K562 (cell line): ENCODE measurements at regions not wholly inside any gene's neighbourhood (a gene's known extent, or its start where the extent isn't known, plus 50 kb on each side); places are given as distances from the start of the nearest gene placed in this dataset.

Source experiments
- ATAC-seq: fragments of 200-7000 bp; cut with Tn5 transposase; 3 replicates; pipeline ENCODE4 v1.9.1; 2020; ENCODE audit warnings: moderate library complexity
- BruUV-seq: library from RNA; stranded (reverse); fragments of 400-500 nt; replicated peaks from 2 replicates; lab custom pipeline; 2021; lab: Mats Ljungman, UMichigan
- CTCF ChIA-PET: fragments of 300-600 bp; formaldehyde crosslinking; extraction: SDS; loops from one replicate; lab custom pipeline; 2021; ENCODE audit warnings: low intra/inter-chr PET ratio; lab: Yijun Ruan, JAX
- POLR2A ChIA-PET: fragments of 300-600, 350-650 bp; sonication (Branson Sonifier 250); formaldehyde crosslinking; extraction: SDS; loops from one replicate; lab custom pipeline; 2021; ENCODE audit warnings: antibody characterized with exemption, inconsistent platforms; lab: Yijun Ruan, JAX
- DNase-seq, 4 experiments: peaks; one replicate each; pipeline versions ENCODE4 v3.0.0 to v3.0.0-alpha.2; 2011 to 2018; ENCODE audit warnings: low spot score in 3 of 4, mixed read lengths in 3 of 4; ENCODE audit errors: extremely low read depth in 1 of 4
- FAIRE-seq: peaks from 2 replicates; lab custom pipeline; 2011; peaks lifted over from hg19 to GRCh38; lab: Jason Lieb, UNC
- H2AFZ ChIP-seq: 2 replicates; pipeline ENCODE4 v1.6.0; 2011; ENCODE audit warnings: low read depth, low read length, control low read depth, inconsistent platforms
- H3K27ac ChIP-seq: fragments of 200-600 bp; 3 replicates; pipeline ENCODE4 v1.8.0; 2011; ENCODE audit warnings: low read depth, mild to moderate bottlenecking, control low read depth, inconsistent platforms, low read length, moderate library complexity, mixed read lengths; ENCODE audit errors: extremely low read depth
- H3K27me3 ChIP-seq, 2 experiments: fragments of 300-600 bp in 1 of 2; 2 replicates in 1 of 2; 3 replicates in 1 of 2; pipeline versions ENCODE4 v1.6.0 to v1.8.0; 2011; ENCODE audit warnings: inconsistent platforms in 2 of 2, low read length in 2 of 2, mild to moderate bottlenecking in 1 of 2, mixed read lengths in 1 of 2, moderate library complexity in 1 of 2; ENCODE audit not compliant: control insufficient read depth in 2 of 2, insufficient read depth in 2 of 2
- H3K36me3 ChIP-seq: fragments of 300-600 bp; 3 replicates; pipeline ENCODE4 v1.8.0; 2011; ENCODE audit warnings: mild to moderate bottlenecking, low read length, inconsistent platforms; ENCODE audit not compliant: control insufficient read depth, insufficient read depth
- H3K4me1 ChIP-seq, 2 experiments: fragments of 200-600 bp in 1 of 2; replicated peaks in 1 of 2; 2 replicates in 1 of 2; 3 replicates in 1 of 2; pipeline versions ENCODE4 v1.5.1 to v1.8.0; 2011; ENCODE audit warnings: inconsistent platforms in 2 of 2, low read length in 2 of 2, mild to moderate bottlenecking in 1 of 2, mixed read lengths in 1 of 2, moderate library complexity in 1 of 2; ENCODE audit not compliant: control insufficient read depth in 2 of 2, insufficient read depth in 2 of 2
- H3K4me2 ChIP-seq: 2 replicates; pipeline ENCODE4 v1.6.1; 2011; ENCODE audit warnings: low read length, control low read depth, inconsistent platforms, mixed read lengths; ENCODE audit not compliant: insufficient read depth
- H3K4me3 ChIP-seq: fragments of 200-600 bp; sonication (generic), shearing (Covaris generic); 2 replicates; pipeline ENCODE4 v1.5.1; 2016; ENCODE audit warnings: control low read depth, inconsistent platforms
- H3K79me2 ChIP-seq: fragments of 200-600 bp; 3 replicates; pipeline ENCODE4 v1.8.0; 2011; ENCODE audit warnings: low read length, inconsistent platforms; ENCODE audit not compliant: control insufficient read depth, insufficient read depth
- H3K9ac ChIP-seq, 2 experiments: 2 replicates each; pipeline versions ENCODE4 v1.6.0 to v1.6.1; 2011; ENCODE audit warnings: low read depth in 2 of 2, low read length in 2 of 2, control low read depth in 1 of 2, inconsistent platforms in 1 of 2, mild to moderate bottlenecking in 1 of 2, mixed read lengths in 1 of 2; ENCODE audit not compliant: insufficient read depth in 1 of 2
- H3K9me1 ChIP-seq: one replicate; pipeline ENCODE4 v1.6.0; 2011; ENCODE audit warnings: inconsistent platforms, mild to moderate bottlenecking, low read length, moderate library complexity; ENCODE audit not compliant: control insufficient read depth, insufficient read depth
- H3K9me3 ChIP-seq: replicated peaks from 2 replicates; pipeline ENCODE4 v1.5.1; 2011; ENCODE audit warnings: low read depth, low read length, inconsistent platforms; ENCODE audit not compliant: control insufficient read depth, insufficient read depth
- H4K20me1 ChIP-seq: replicated peaks from 2 replicates; pipeline ENCODE4 v1.6.1; 2011; ENCODE audit warnings: low read length, inconsistent platforms, mixed read lengths; ENCODE audit not compliant: control insufficient read depth, insufficient read depth
- BCLAF1 ChIP-seq, 2 experiments: fragments of 450-650 bp in 1 of 2; IDR thresholded peaks; 2 replicates each; pipeline ENCODE4 v1.6.1; 2011 to 2017; ENCODE audit warnings: low read depth in 2 of 2, antibody characterized with exemption in 1 of 2, borderline replicate concordance in 1 of 2, low read length in 1 of 2, mild to moderate bottlenecking in 1 of 2, mixed read lengths in 1 of 2; ENCODE audit not compliant: control insufficient read depth in 1 of 2
- BCOR ChIP-seq: fragments of 450-650 bp; IDR thresholded peaks from 2 replicates; pipeline ENCODE4 v1.6.1; 2016
- GATA2 ChIP-seq: sonication (generic); formaldehyde crosslinking; IDR thresholded peaks from 2 replicates; pipeline ENCODE4 v1.4.0; 2020; ENCODE audit warnings: mild to moderate bottlenecking, missing genetic modification reagents
- GTF2B ChIP-seq: IDR thresholded peaks from 2 replicates; pipeline ENCODE4 v1.6.1; 2011; ENCODE audit not compliant: insufficient read length; ENCODE audit errors: extremely low read depth
- HEY1 ChIP-seq: fragments of 250-450 bp; sonication (Bioruptor Pico); IDR thresholded peaks from 2 replicates; pipeline ENCODE4 v1.5.0; 2020; ENCODE audit warnings: mild to moderate bottlenecking, moderate library complexity, borderline replicate concordance
- LARP7 ChIP-seq: fragments of 450-650 bp; IDR thresholded peaks from 2 replicates; pipeline ENCODE4 v1.6.1; 2016
- PCBP1 ChIP-seq: fragments of 200-400 bp; formaldehyde crosslinking; IDR thresholded peaks from 2 replicates; pipeline ENCODE4 v1.6.1; 2018; ENCODE audit warnings: mild to moderate bottlenecking, low read depth, low read length; ENCODE audit not compliant: poor library complexity, severe bottlenecking
- SPI1 ChIP-seq: IDR thresholded peaks from 2 replicates; pipeline ENCODE4 v1.6.1; 2011; ENCODE audit warnings: low read depth, low read length, control low read depth, borderline replicate concordance
- U2AF2 ChIP-seq: fragments of 200-400 bp; formaldehyde crosslinking; optimal IDR thresholded peaks from 2 replicates; pipeline ENCODE3; 2017; ENCODE audit warnings: low read depth, mild to moderate bottlenecking, low read length
- ZKSCAN3 ChIP-seq: fragments of 250-450 bp; sonication (Bioruptor Pico); IDR thresholded peaks from 2 replicates; pipeline ENCODE4 v1.4.0; 2020
- ZNF24 ChIP-seq: fragments of 450-650 bp; IDR thresholded peaks from 2 replicates; pipeline ENCODE4 v1.6.1; 2016
- WGBS: fragments of 100-300 bp; shearing (Covaris generic); methylation state at CpG from one replicate; pipeline ENCODE4 v1.1.6; 2016; ENCODE audit warnings: low coverage, mixed read lengths; ENCODE audit not compliant: insufficient coverage; ENCODE audit errors: missing lambda C conversion rate; 5-methylcytosine and 5-hydroxymethylcytosine counted together
- in situ Hi-C: fragments of 300-500 bp; cut with MboI; formaldehyde crosslinking; loops from 4 replicates; pipeline ENCODE4 v1.15.0; 2018; ENCODE audit warnings: inconsistent platforms, mixed read lengths
- intact Hi-C: fragments of 100-400 bp; cut with micrococcal nuclease; formaldehyde crosslinking; loops from 2 replicates; pipeline ENCODE4 v1.14.2; 2022
- TF ChIP-seq, protein P1 (sequence below), 2 experiments: fragments of 450-650 bp; conservative IDR thresholded peaks; 2 replicates each; pipeline ENCODE4 v1.6.1; 2017; ENCODE audit warnings: mild to moderate bottlenecking in 2 of 2, moderate library complexity in 2 of 2

DNA sequence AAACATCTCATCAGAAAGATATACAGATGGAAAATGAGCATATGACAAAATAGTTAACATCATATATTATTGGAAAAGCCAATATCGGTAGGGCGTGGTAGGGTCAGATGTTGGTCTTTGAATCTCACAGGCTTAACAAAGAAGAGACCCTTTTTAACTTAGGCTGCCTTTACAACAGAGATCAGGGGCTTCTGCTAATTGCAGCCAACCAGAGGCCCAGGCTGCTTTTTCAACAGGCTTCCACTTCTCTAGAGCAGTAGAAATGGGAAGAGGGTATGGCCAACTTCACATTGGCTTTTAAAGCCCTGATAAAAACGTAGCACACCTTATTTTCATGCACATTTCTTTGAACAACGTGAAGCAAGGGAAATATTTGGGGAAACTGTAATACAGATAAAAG, 764.3 kb upstream of the CTNND2 start:
- intact Hi-C loops, result no loop called here
- no peaks in the 10 kb centered on the region for H3K79me2 ChIP-seq

More for the DNA sequence above, 764.3 kb upstream of the CTNND2 start:
- 49% methylated on average over 4 of the region's 4 CpGs for WGBS
- H3K4me1 ChIP-seq, result no peaks in the 10 kb centered on the region; a peak in 2 of 5 replicates
- no peak overlapping the region for H2AFZ ChIP-seq
- TF ChIP-seq SPI1 (no peak), BCLAF1 (IDR thresholded peaks at IDR 0.05; ENCODE audit: borderline replicate concordance in 1 of 2, control insufficient read depth in 1 of 2, low read depth in 2 of 2, low read length in 1 of 2) (no peak), GATA2 (CRISPR knock-in tag) (no peak), U2AF2 (no peak), ZNF24 (no peak), ZKSCAN3 (no peak), PCBP1 (no peak), GTF2B (no peak), BCOR (no peak), HEY1 (CRISPR knock-in tag) (no peak), LARP7 (no peak)
- TF ChIP-seq, protein P1, sequence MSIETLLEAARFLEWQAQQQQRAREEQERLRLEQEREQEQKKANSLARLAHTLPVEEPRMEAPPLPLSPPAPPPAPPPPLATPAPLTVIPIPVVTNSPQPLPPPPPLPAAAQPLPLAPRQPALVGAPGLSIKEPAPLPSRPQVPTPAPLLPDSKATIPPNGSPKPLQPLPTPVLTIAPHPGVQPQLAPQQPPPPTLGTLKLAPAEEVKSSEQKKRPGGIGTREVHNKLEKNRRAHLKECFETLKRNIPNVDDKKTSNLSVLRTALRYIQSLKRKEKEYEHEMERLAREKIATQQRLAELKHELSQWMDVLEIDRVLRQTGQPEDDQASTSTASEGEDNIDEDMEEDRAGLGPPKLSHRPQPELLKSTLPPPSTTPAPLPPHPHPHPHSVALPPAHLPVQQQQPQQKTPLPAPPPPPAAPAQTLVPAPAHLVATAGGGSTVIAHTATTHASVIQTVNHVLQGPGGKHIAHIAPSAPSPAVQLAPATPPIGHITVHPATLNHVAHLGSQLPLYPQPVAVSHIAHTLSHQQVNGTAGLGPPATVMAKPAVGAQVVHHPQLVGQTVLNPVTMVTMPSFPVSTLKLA (conservative IDR thresholded peaks at IDR 0.05), result no peak
- H4K20me1 ChIP-seq, result no peaks in the 10 kb centered on the region
- H3K9ac ChIP-seq, result no peak overlapping the region
- H3K27me3 ChIP-seq, result no peaks in the 10 kb centered on the region
- H3K4me2 ChIP-seq, result no peak overlapping the region
- POLR2A ChIA-PET, result no interaction called here
- in situ Hi-C loops, result no loop called here
- no peak for DNase-seq
- H3K27ac ChIP-seq, result no peak overlapping the region
- no peaks in the 10 kb centered on the region for H3K9me3 ChIP-seq
- H3K9me1 ChIP-seq, result no peaks in the 10 kb centered on the region
- CTCF ChIA-PET, result no interaction called here
- FAIRE-seq, result no peak
- BruUV-seq, result no TSS peak
- no peak overlapping the region for H3K4me3 ChIP-seq
- H3K36me3 ChIP-seq, result no peaks in the 10 kb centered on the region
- ATAC-seq, result no peak
